T-helper 1 cell treated with Interleukin-12 subunit alpha and Interleukin-12 subunit beta and Interleukin-4 antibody, amounts not matched to agents 30 ng/mL and 1 ng/mL, for 36 hours (primary cell): ENCODE measurements at regions not wholly inside any gene's neighbourhood (a gene's known extent, or its start where the extent isn't known, plus 50 kb on each side); places are given as distances from the start of the nearest gene placed in this dataset.

Experiments
- intact Hi-C: fragments of 100-400 bp; cut with micrococcal nuclease; formaldehyde crosslinking; loops from one replicate; pipeline ENCODE4 v1.15.1; 2024

GRCh38 chr12:128165387-128165786 lies 101.6 kb upstream of the TMEM132C start:
- intact Hi-C loops, result no loop called here

- intact Hi-C loops, result no loop called here
Measured at GRCh38 chr12:128168273-128168672, 98.7 kb upstream of the TMEM132C start.

GRCh38 chr12:128170181-128170580 lies 96.8 kb upstream of the TMEM132C start:
- intact Hi-C loops, result no loop called here

GRCh38 chr12:128178565-128178964 lies 88.4 kb upstream of the TMEM132C start:
- intact Hi-C loops, result no loop called here

GRCh38 chr12:128178966-128179365 lies 88.0 kb upstream of the TMEM132C start:
- intact Hi-C loops, result no loop called here

GRCh38 chr12:128180166-128180565 lies 86.8 kb upstream of the TMEM132C start:
- intact Hi-C loops, result no loop called here

- intact Hi-C loops, result no loop called here
Measured at GRCh38 chr12:128190052-128190451, 76.9 kb upstream of the TMEM132C start.

GRCh38 chr12:128190614-128191013 lies 76.4 kb upstream of the TMEM132C start:
- intact Hi-C loops, result no loop called here

- intact Hi-C loops, result no loop called here
Measured at GRCh38 chr12:128191380-128191779, 75.6 kb upstream of the TMEM132C start.

GRCh38 chr12:128204711-128205110 lies 62.3 kb upstream of the TMEM132C start:
- intact Hi-C loops, result no loop called here

- intact Hi-C loops, result no loop called here
Measured at GRCh38 chr12:128205145-128205544, 61.8 kb upstream of the TMEM132C start.

GRCh38 chr12:128205758-128206157 lies 61.2 kb upstream of the TMEM132C start:
- intact Hi-C loops, result no loop called here
